HCT116 (cell line): ENCODE measurements at regions not wholly inside any gene's neighbourhood (a gene's known extent, or its start where the extent isn't known, plus 50 kb on each side); places are given as distances from the start of the nearest gene placed in this dataset.

ENCODE experiments used
- EZH2 ChIP-seq: fragments of 200-600 bp; sonication (generic); IDR thresholded peaks from 2 replicates; pipeline ENCODE4 v1.6.1; 2017; ENCODE audit warnings: antibody characterized with exemption, mixed run types
- FOSL1 ChIP-seq: IDR thresholded peaks from 2 replicates; pipeline ENCODE4 v1.6.1; 2012; ENCODE audit warnings: low read depth
- JUND ChIP-seq: IDR thresholded peaks from 2 replicates; pipeline ENCODE4 v1.6.1; 2012
- POLR2A ChIP-seq: IDR thresholded peaks from 2 replicates; pipeline ENCODE4 v1.7.0; 2011; ENCODE audit warnings: borderline replicate concordance; ENCODE audit not compliant: insufficient read depth, insufficient read length; ENCODE audit errors: extremely low read depth
- POLR2AphosphoS5 ChIP-seq: IDR thresholded peaks from 2 replicates; pipeline ENCODE4 v1.6.1; 2011; ENCODE audit warnings: mild to moderate bottlenecking, low read depth, low read length, moderate library complexity
- RAD21 ChIP-seq: IDR thresholded peaks from 2 replicates; pipeline ENCODE4 v1.6.1; 2012; ENCODE audit warnings: low read depth, mild to moderate bottlenecking
- SRF ChIP-seq: IDR thresholded peaks from 2 replicates; pipeline ENCODE4 v1.6.1; 2012; ENCODE audit warnings: low read depth
- TF ChIP-seq, protein P1 (sequence below), 3 experiments: fragments of 200-600 bp in 1 of 3; sonication (generic) in 1 of 3; IDR thresholded peaks in 2 of 3; conservative IDR thresholded peaks in 1 of 3; 2 replicates each; pipeline ENCODE4 v1.5.1; 2012 to 2017; ENCODE audit warnings: low read depth in 2 of 3, low read length in 2 of 3, antibody characterized with exemption in 1 of 3, borderline replicate concordance in 1 of 3, control low read depth in 1 of 3, mild to moderate bottlenecking in 1 of 3, mixed read lengths in 1 of 3, mixed run types in 1 of 3, moderate library complexity in 1 of 3; ENCODE audit not compliant: insufficient read depth in 1 of 3

GRCh38 chr4:157643257-157643656 is 422.7 kb downstream of the GRIA2 start:
- TF ChIP-seq FOSL1 (no peak), SRF (no peak), POLR2A (no peak), EZH2 (no peak), JUND (no peak), RAD21 (no peak), POLR2AphosphoS5 (no peak)
- TF ChIP-seq, protein P1, sequence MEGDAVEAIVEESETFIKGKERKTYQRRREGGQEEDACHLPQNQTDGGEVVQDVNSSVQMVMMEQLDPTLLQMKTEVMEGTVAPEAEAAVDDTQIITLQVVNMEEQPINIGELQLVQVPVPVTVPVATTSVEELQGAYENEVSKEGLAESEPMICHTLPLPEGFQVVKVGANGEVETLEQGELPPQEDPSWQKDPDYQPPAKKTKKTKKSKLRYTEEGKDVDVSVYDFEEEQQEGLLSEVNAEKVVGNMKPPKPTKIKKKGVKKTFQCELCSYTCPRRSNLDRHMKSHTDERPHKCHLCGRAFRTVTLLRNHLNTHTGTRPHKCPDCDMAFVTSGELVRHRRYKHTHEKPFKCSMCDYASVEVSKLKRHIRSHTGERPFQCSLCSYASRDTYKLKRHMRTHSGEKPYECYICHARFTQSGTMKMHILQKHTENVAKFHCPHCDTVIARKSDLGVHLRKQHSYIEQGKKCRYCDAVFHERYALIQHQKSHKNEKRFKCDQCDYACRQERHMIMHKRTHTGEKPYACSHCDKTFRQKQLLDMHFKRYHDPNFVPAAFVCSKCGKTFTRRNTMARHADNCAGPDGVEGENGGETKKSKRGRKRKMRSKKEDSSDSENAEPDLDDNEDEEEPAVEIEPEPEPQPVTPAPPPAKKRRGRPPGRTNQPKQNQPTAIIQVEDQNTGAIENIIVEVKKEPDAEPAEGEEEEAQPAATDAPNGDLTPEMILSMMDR (IDR thresholded peaks at IDR 0.05 in 2 of 3, conservative IDR thresholded peaks at IDR 0.05 in 1 of 3; ENCODE audit: borderline replicate concordance in 1 of 3, insufficient read depth in 1 of 3, low read depth in 2 of 3, low read length in 2 of 3): no peak
